HG03354 (cell line): ENCODE measurements at regions not wholly inside any gene's neighbourhood (a gene's known extent, or its start where the extent isn't known, plus 50 kb on each side); places are given as distances from the start of the nearest gene placed in this dataset.

Experiments used
- ATAC-seq: cut with Tn5 transposase; IDR thresholded peaks from one replicate; pipeline ENCODE4 v1.9.1; 2021; ENCODE audit warnings: mild to moderate bottlenecking; ENCODE audit not compliant: unreplicated experiment, poor library complexity, severe bottlenecking

GRCh38 chr10:65827359-65827758 is 1098.5 kb upstream of the LRRTM3 start:
- ATAC-seq: no peak

- no peak for ATAC-seq
These were observed 1087.0 kb upstream of the LRRTM3 start for GRCh38 chr10:65838811-65839210.

DNA sequence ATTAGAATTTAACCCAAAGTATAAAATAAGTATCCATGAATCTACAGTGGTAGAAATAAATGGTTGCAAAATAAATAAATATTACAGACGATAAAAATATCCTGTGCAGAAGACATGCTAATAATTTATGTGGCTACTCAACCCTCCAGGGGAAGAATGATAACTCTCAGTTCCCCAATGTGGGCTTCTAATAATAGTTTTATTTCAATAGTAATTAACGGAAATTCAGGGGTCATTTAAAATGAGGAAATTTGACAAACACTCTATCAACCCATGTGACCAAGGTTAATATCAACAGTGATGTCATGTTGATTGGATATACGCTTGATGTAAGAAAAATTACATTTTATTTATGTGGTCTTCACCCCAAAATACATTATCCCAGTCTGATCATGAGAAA is 1082.6 kb upstream of the LRRTM3 start:
- no peak for ATAC-seq

- no peak for ATAC-seq
These were observed 1079.9 kb upstream of the LRRTM3 start for GRCh38 chr10:65845916-65846315.

GRCh38 chr10:65846541-65846940 is 1079.3 kb upstream of the LRRTM3 start:
- ATAC-seq: no peak

GRCh38 chr10:65846949-65847348 is 1078.9 kb upstream of the LRRTM3 start:
- no peak for ATAC-seq

GRCh38 chr10:65847436-65848230 is 1078.2 kb upstream of the LRRTM3 start:
- no peak for ATAC-seq

DNA sequence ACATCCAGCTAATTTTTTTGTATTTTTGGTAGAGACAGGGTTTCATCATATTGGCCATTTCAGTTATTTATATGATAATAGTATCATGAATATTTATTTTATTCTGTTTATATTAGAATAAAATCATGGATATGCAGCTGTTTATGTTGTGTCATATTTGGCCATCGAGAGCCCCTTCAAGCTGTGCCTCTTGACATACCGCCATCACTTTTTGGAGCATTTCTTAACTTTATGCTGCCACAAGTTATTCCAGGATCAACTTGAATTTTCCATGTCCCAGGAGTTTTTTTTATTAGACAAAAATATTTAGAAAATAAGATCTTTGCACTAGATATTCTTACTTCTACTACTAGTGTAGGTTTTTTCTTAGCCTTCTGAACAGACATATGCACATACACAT is 1067.0 kb upstream of the LRRTM3 start:
- no peak for ATAC-seq

DNA sequence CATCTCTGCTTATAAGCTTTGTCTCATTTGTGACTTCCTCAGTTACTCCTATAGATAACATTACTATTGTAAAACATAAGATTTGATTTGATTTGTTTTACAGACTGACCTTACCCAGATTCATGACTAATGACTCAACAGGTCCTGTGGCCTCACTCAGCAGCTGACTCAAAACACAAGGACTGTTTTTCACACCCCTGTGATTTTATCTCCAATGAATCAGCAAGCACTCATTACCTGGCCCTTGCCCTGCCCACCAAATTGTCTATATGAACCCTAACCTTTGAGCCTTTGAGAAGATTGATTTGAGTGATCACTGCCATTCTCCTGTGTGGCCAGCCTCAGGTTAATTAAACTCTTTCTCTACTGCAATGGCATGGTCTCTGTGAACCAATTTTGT is 1064.6 kb upstream of the LRRTM3 start:
- peak; percentile 74 for ATAC-seq
